ENCODE measurements at regions not wholly inside any gene's neighbourhood (a gene's known extent, or its start where the extent isn't known, plus 50 kb on each side); places are given as distances from the start of the nearest gene placed in this dataset.

DNA sequence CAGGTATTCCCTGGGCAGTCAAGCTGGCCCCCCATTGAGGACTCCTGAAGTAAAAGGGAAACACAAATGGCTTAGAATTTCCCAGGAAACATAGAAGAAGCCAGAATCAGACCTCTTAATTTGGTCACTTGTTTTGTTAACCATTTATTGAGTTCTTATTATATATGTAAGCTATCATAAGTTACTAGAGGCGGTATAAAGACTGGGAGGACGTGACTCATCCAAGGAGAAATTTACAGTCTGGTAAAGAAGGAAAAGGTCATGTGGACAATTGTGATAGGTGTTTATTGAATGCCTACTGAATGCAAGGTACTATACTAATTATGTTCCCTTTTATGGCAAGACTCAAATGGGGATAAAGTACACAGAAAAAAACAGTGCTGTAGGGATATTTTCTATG is 146.7 kb downstream of the DYRK2 start:
- no peaks in the 10 kb centered on the region for H3K36me3 ChIP-seq (ENCODE audit: insufficient read depth, low read length)
- H3K4me3 ChIP-seq (ENCODE audit: low read depth, low read length) = no peak overlapping the region
- no peak overlapping the region for H2AFZ ChIP-seq (ENCODE audit: low read length, unreplicated experiment)
- no peak overlapping the region for H3K27ac ChIP-seq (ENCODE audit: low read depth, low read length)
- peaks cover 5% of the 10 kb centered on the region for H3K4me1 ChIP-seq (ENCODE audit: control insufficient read depth, insufficient read depth, low read length, unreplicated experiment)
- no peaks in the 10 kb centered on the region for H3K79me2 ChIP-seq (ENCODE audit: control insufficient read depth, insufficient read depth, low read length, unreplicated experiment)
- no peaks in the 10 kb centered on the region for H3K27me3 ChIP-seq (ENCODE audit: insufficient read depth, low read length)

DNA sequence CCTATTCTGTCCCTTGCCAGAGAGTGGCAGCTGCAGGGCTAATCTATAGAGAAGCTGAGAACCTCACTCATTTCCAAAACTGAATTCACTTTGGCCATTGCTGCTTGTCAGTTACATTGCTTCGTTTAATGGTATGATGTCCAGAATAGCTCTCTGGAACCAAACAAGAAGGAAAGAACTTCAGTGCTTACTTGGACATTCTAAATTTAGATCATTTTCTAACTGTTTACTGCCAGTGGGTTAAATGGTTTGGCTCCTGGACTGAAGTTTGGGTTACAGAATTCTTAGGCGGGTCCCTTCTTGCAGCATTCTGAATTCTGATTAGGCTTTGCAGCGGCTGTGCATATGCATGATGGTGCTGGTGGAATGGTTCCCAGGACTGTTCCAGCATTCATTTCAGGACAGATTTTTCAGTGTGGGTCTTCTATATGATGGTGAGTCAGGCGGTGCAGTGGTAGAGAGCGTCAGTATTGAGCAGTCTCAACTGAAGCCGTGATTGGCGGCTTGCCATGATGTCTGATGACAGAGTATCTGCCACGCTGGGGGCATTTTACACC is 148.7 kb downstream of the DYRK2 start:
- peaks cover 5% of the 10 kb centered on the region for H3K4me1 ChIP-seq (ENCODE audit: control insufficient read depth, insufficient read depth, low read length, unreplicated experiment)
- H3K4me3 ChIP-seq (ENCODE audit: low read depth, low read length) = no peak overlapping the region
- no peaks in the 10 kb centered on the region for H3K36me3 ChIP-seq (ENCODE audit: insufficient read depth, low read length)
- H3K27me3 ChIP-seq (ENCODE audit: insufficient read depth, low read length) = no peaks in the 10 kb centered on the region
- H3K27ac ChIP-seq (ENCODE audit: low read depth, low read length) = no peak overlapping the region
- H3K79me2 ChIP-seq (ENCODE audit: control insufficient read depth, insufficient read depth, low read length, unreplicated experiment) = no peaks in the 10 kb centered on the region
- no peak overlapping the region for H2AFZ ChIP-seq (ENCODE audit: low read length, unreplicated experiment)

GRCh38 chr12:67797753-67798152 is 149.2 kb downstream of the DYRK2 start:
- H2AFZ ChIP-seq (ENCODE audit: low read length, unreplicated experiment) = no peak overlapping the region
- H3K4me3 ChIP-seq (ENCODE audit: low read depth, low read length) = no peak overlapping the region
- H3K27ac ChIP-seq (ENCODE audit: low read depth, low read length) = no peak overlapping the region
- H3K27me3 ChIP-seq (ENCODE audit: insufficient read depth, low read length) = no peaks in the 10 kb centered on the region
- no peaks in the 10 kb centered on the region for H3K79me2 ChIP-seq (ENCODE audit: control insufficient read depth, insufficient read depth, low read length, unreplicated experiment)
- H3K36me3 ChIP-seq (ENCODE audit: insufficient read depth, low read length) = no peaks in the 10 kb centered on the region
- H3K4me1 ChIP-seq (ENCODE audit: control insufficient read depth, insufficient read depth, low read length, unreplicated experiment) = peaks cover 5% of the 10 kb centered on the region

- Histone ChIP-seq H3K27ac (ENCODE audit: low read depth, low read length) (no peak overlapping the region), H3K27me3 (ENCODE audit: insufficient read depth, low read length) (no peaks in the 10 kb centered on the region), H3K4me3 (ENCODE audit: low read depth, low read length) (no peak overlapping the region), H3K79me2 (ENCODE audit: control insufficient read depth, insufficient read depth, low read length, unreplicated experiment) (no peaks in the 10 kb centered on the region), H3K36me3 (ENCODE audit: insufficient read depth, low read length) (no peaks in the 10 kb centered on the region), H2AFZ (ENCODE audit: low read length, unreplicated experiment) (no peak overlapping the region), H3K4me1 (ENCODE audit: control insufficient read depth, insufficient read depth, low read length, unreplicated experiment) (peaks cover 5% of the 10 kb centered on the region)
These were observed 150.2 kb downstream of the DYRK2 start for GRCh38 chr12:67798768-67799167.

GRCh38 chr12:67802731-67803130 is 154.2 kb downstream of the DYRK2 start:
- H3K27me3 ChIP-seq (ENCODE audit: insufficient read depth, low read length) = no peaks in the 10 kb centered on the region
- no peak overlapping the region for H3K4me3 ChIP-seq (ENCODE audit: low read depth, low read length)
- H3K27ac ChIP-seq (ENCODE audit: low read depth, low read length) = no peak overlapping the region
- no peak overlapping the region for H2AFZ ChIP-seq (ENCODE audit: low read length, unreplicated experiment)
- H3K36me3 ChIP-seq (ENCODE audit: insufficient read depth, low read length) = no peaks in the 10 kb centered on the region
- H3K4me1 ChIP-seq (ENCODE audit: control insufficient read depth, insufficient read depth, low read length, unreplicated experiment) = peaks cover 5% of the 10 kb centered on the region
- H3K79me2 ChIP-seq (ENCODE audit: control insufficient read depth, insufficient read depth, low read length, unreplicated experiment) = no peaks in the 10 kb centered on the region

- H2AFZ ChIP-seq (ENCODE audit: low read length, unreplicated experiment) = no peak overlapping the region
- H3K4me3 ChIP-seq (ENCODE audit: low read depth, low read length) = no peak overlapping the region
- no peaks in the 10 kb centered on the region for H3K36me3 ChIP-seq (ENCODE audit: insufficient read depth, low read length)
- H3K4me1 ChIP-seq (ENCODE audit: control insufficient read depth, insufficient read depth, low read length, unreplicated experiment) = peaks cover 12% of the 10 kb centered on the region
- H3K79me2 ChIP-seq (ENCODE audit: control insufficient read depth, insufficient read depth, low read length, unreplicated experiment) = no peaks in the 10 kb centered on the region
- no peak overlapping the region for H3K27ac ChIP-seq (ENCODE audit: low read depth, low read length)
- no peaks in the 10 kb centered on the region for H3K27me3 ChIP-seq (ENCODE audit: insufficient read depth, low read length)
These were observed 154.9 kb downstream of the DYRK2 start for GRCh38 chr12:67803278-67803993.

DNA sequence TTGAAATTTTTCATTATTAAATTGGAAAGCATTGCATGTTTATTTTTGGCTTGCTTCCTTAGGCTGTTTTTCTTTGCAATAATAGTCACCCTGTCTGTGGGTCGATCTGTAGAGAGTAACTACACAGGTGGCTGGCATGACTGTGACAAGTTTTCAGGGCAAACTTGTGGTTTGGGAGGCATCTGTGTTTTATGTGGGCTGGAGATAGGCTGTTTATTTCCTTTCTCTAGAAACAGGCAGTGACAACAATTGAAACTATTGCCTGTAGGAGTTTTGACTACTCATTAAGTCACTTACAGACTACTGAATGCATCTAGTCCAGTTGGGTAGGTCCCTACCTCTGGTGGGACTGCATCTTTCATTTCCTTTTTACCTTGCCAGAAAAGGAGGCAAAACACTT is 155.6 kb downstream of the DYRK2 start:
- Histone ChIP-seq H3K79me2 (ENCODE audit: control insufficient read depth, insufficient read depth, low read length, unreplicated experiment) (no peaks in the 10 kb centered on the region), H3K27ac (ENCODE audit: low read depth, low read length) (no peak overlapping the region), H3K27me3 (ENCODE audit: insufficient read depth, low read length) (no peaks in the 10 kb centered on the region), H3K4me3 (ENCODE audit: low read depth, low read length) (no peak overlapping the region), H3K36me3 (ENCODE audit: insufficient read depth, low read length) (no peaks in the 10 kb centered on the region), H2AFZ (ENCODE audit: low read length, unreplicated experiment) (no peak overlapping the region), H3K4me1 (ENCODE audit: control insufficient read depth, insufficient read depth, low read length, unreplicated experiment) (peaks cover 12% of the 10 kb centered on the region)

- peak overlapping the region; percentile 75 for H2AFZ ChIP-seq (ENCODE audit: low read length, unreplicated experiment)
- peak overlapping the region; percentile 1; the same call in 1 of the 2 replicates for H3K27ac ChIP-seq (ENCODE audit: low read depth, low read length)
- H3K4me3 ChIP-seq (ENCODE audit: low read depth, low read length) = peak overlapping the region; percentile 56
- no peaks in the 10 kb centered on the region for H3K27me3 ChIP-seq (ENCODE audit: insufficient read depth, low read length)
- H3K79me2 ChIP-seq (ENCODE audit: control insufficient read depth, insufficient read depth, low read length, unreplicated experiment) = no peaks in the 10 kb centered on the region
- H3K4me1 ChIP-seq (ENCODE audit: control insufficient read depth, insufficient read depth, low read length, unreplicated experiment) = peaks cover 30% of the 10 kb centered on the region
- no peaks in the 10 kb centered on the region for H3K36me3 ChIP-seq (ENCODE audit: insufficient read depth, low read length)
These were observed 159.3 kb downstream of the DYRK2 start for GRCh38 chr12:67807814-67808213.

GRCh38 chr12:67810166-67810565 is 161.6 kb downstream of the DYRK2 start:
- no peak overlapping the region for H2AFZ ChIP-seq (ENCODE audit: low read length, unreplicated experiment)
- peaks cover 38% of the 10 kb centered on the region for H3K4me1 ChIP-seq (ENCODE audit: control insufficient read depth, insufficient read depth, low read length, unreplicated experiment)
- no peak overlapping the region for H3K4me3 ChIP-seq (ENCODE audit: low read depth, low read length)
- H3K27me3 ChIP-seq (ENCODE audit: insufficient read depth, low read length) = no peaks in the 10 kb centered on the region
- no peaks in the 10 kb centered on the region for H3K36me3 ChIP-seq (ENCODE audit: insufficient read depth, low read length)
- no peaks in the 10 kb centered on the region for H3K79me2 ChIP-seq (ENCODE audit: control insufficient read depth, insufficient read depth, low read length, unreplicated experiment)
- no peak overlapping the region for H3K27ac ChIP-seq (ENCODE audit: low read depth, low read length)

- Histone ChIP-seq H3K79me2 (ENCODE audit: control insufficient read depth, insufficient read depth, low read length, unreplicated experiment) (no peaks in the 10 kb centered on the region), H2AFZ (ENCODE audit: low read length, unreplicated experiment) (no peak overlapping the region), H3K27me3 (ENCODE audit: insufficient read depth, low read length) (no peaks in the 10 kb centered on the region), H3K4me3 (ENCODE audit: low read depth, low read length) (peak overlapping the region; percentile 13; the same call in 1 of the 2 replicates), H3K36me3 (ENCODE audit: insufficient read depth, low read length) (0 out of 2 replicates have a peak, but pooled peaks cover 2% of the 10 kb centered on the region), H3K27ac (ENCODE audit: low read depth, low read length) (peak overlapping the region; percentile 71), H3K4me1 (ENCODE audit: control insufficient read depth, insufficient read depth, low read length, unreplicated experiment) (peaks cover 38% of the 10 kb centered on the region)
These were observed 163.2 kb downstream of the DYRK2 start for GRCh38 chr12:67811437-67812361.
